ENCODE measurements at regions not wholly inside any gene's neighbourhood (a gene's known extent, or its start where the extent isn't known, plus 50 kb on each side); places are given as distances from the start of the nearest gene placed in this dataset.
"Not testable (repeated sequence)": the region's sequence is repeated elsewhere in the genome, so short reads cannot be mapped to it uniquely, and the experiment has no call there.

DNA sequence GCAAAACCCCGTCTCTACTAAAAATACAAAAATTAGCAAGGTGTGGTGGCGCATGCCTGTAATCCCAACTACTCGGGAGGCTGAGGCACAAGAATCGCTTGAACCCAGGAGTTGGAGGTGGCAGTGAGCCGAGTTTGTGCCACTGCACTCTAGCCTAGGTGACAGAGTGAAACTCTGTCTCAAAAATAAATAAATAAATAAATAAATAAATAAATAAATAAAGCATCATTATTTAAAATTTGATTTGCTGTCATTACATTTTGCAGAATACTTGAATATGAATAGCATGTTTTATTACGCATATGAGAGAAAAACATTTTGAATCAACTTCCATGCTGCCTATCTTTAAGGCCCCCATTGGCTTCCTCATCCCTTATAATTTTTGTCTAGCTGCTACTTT, 53.4 kb upstream of the MED14 start:
- Mint-ChIP-seq H3K9me3 (ENCODE audit: low read depth) (peaks cover 18% of the 10 kb centered on the region), H3K4me1 (ENCODE audit: low read depth) (peaks cover 20% of the 10 kb centered on the region)
- not testable (repeated sequence) for H3K36me3 Mint-ChIP-seq (ENCODE audit: low read depth); DNase-seq (ENCODE audit: low spot score); H3K27me3 Mint-ChIP-seq (ENCODE audit: low read depth); H3K27ac Mint-ChIP-seq (ENCODE audit: unreplicated experiment); H3K4me3 Mint-ChIP-seq (ENCODE audit: unreplicated experiment)

DNA sequence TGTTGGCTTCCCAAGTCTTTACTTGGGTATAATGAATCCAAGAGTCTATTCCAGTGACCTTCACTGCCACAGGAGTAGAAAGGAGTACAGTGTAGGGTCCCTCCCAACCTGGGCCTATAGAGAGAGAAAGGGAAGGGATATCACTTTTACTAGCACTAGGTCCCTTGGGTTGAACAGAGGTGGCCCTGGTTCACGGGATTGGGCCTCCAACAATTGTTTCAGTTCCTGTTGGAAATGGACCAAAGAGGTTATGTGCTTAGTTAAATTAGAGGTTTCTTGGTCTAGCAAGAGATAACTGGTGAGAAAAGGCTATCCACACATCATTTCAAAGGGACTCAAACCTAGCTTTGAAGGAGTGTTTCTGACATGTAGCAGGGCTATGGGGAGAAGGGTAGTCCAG, 57.1 kb upstream of the MED14 start:
- TF ChIP-seq, protein P1, sequence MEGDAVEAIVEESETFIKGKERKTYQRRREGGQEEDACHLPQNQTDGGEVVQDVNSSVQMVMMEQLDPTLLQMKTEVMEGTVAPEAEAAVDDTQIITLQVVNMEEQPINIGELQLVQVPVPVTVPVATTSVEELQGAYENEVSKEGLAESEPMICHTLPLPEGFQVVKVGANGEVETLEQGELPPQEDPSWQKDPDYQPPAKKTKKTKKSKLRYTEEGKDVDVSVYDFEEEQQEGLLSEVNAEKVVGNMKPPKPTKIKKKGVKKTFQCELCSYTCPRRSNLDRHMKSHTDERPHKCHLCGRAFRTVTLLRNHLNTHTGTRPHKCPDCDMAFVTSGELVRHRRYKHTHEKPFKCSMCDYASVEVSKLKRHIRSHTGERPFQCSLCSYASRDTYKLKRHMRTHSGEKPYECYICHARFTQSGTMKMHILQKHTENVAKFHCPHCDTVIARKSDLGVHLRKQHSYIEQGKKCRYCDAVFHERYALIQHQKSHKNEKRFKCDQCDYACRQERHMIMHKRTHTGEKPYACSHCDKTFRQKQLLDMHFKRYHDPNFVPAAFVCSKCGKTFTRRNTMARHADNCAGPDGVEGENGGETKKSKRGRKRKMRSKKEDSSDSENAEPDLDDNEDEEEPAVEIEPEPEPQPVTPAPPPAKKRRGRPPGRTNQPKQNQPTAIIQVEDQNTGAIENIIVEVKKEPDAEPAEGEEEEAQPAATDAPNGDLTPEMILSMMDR (IDR thresholded peaks at IDR 0.05): no peak
- no peak for DNase-seq (ENCODE audit: low spot score)
- Mint-ChIP-seq H3K4me1 (ENCODE audit: low read depth) (peaks cover 21% of the 10 kb centered on the region), H3K9me3 (ENCODE audit: low read depth) (peaks cover 37% of the 10 kb centered on the region), H3K4me3 (ENCODE audit: unreplicated experiment) (no peak overlapping the region), H3K27me3 (ENCODE audit: low read depth) (no peaks in the 10 kb centered on the region), H3K36me3 (ENCODE audit: low read depth) (peaks cover 3% of the 10 kb centered on the region), H3K27ac (ENCODE audit: unreplicated experiment) (no peak overlapping the region)

DNA sequence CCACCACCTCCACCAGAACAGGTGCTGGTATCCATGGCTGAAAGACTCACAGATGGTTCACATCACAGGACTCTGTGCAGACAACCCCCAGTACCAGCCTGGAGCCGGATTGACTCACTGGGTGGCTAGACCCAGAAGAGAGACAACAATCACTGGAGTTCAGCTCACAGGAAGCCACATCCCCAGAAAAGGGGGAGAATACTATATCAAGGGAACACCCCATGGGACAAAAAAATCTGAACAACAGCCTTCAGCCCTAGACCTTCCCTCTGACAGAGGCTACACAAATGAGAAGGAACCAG, 59.4 kb upstream of the MED14 start:
- Mint-ChIP-seq H3K27ac (ENCODE audit: unreplicated experiment) (peak overlapping the region; percentile 95), H3K4me3 (ENCODE audit: unreplicated experiment) (peak overlapping the region; percentile 56), H3K4me1 (ENCODE audit: low read depth) (peaks cover 21% of the 10 kb centered on the region), H3K9me3 (ENCODE audit: low read depth) (peaks cover 45% of the 10 kb centered on the region)
- not testable (repeated sequence) for H3K27me3 Mint-ChIP-seq (ENCODE audit: low read depth); DNase-seq (ENCODE audit: low spot score); H3K36me3 Mint-ChIP-seq (ENCODE audit: low read depth)

DNA sequence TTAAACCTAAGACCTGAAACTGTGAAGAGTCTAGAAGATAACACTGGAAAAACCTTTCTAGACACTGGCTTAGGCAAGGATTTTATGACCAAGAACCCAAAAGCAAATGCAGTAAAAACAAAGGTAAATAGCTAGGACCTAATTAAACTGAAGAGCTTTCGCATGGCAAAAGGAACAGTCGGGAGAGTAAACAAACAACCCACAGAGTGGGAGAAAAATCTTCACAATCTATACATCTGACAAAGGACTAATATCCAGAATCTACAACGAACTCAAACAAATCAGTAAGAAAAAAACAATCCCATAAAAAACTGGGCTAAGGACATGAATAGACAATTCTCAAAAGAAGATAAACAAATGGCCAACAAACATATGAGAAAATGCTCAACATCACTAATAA, 64.4 kb upstream of the MED14 start:
- H3K36me3 Mint-ChIP-seq (ENCODE audit: low read depth); H3K4me3 Mint-ChIP-seq (ENCODE audit: unreplicated experiment); DNase-seq (ENCODE audit: low spot score); H3K27ac Mint-ChIP-seq (ENCODE audit: unreplicated experiment); H3K27me3 Mint-ChIP-seq (ENCODE audit: low read depth); H3K4me1 Mint-ChIP-seq (ENCODE audit: low read depth): not testable (repeated sequence)
- H3K9me3 Mint-ChIP-seq (ENCODE audit: low read depth): peaks cover 54% of the 10 kb centered on the region

DNA sequence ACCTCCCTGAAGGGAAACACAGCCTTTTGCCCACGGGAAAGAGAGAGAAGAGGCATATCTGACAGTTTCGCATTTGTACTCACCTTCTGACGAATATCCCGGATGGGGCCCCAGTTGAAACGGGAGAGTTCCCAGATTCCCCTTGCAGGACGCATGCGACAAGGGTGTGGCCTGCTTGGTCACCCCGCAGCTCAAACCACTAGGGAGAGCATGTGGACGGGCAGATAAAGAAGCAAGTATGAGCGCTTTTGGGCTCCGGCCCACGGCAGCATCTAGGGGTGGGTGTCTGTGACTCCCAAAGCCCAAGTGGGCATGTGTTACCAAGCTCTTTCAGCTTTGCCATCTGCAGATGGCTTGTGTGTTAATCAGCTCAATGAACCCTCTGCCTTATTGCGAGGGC, 70.1 kb upstream of the MED14 start:
- DNase-seq (ENCODE audit: low spot score): no peak
- H3K36me3 Mint-ChIP-seq (ENCODE audit: low read depth): no peaks in the 10 kb centered on the region

DNA sequence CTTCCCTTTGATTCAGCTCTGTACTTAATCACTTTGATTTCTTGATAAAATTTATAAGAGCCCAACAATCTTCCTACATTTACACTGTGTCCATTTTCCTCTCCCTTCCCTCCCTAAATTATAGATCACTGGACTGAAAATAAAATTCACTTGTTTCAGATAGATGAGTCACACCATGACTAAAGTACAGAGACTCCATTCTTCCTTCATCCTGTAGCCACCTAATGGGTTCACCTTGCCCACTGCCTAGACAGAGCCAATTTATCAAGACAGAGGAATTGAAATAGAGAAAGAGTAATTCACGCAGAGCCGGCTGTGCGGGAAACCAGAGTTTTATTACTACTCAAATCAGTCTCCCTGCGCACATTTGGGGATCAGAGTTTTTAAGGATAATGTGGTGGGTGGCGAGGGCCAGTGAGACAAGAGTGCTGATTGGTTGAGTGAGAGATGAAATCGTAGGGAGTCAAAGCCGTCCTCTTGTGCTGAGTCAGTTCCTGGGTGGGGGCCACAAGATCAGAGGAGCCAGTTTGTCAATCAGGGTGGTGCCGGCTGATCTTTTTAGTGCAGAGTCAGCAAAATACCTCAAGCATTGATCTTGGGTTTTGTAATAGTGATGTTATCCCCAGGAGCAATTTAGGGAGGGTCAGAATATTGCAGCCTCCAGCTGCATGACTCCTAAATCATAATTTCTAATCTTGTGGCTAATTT, 71.3 kb upstream of the MED14 start:
- TF ChIP-seq, protein P1 (IDR thresholded peaks at IDR 0.05): no peak
- DNase-seq (ENCODE audit: low spot score): no peak
- H3K4me3 Mint-ChIP-seq (ENCODE audit: unreplicated experiment): no peak overlapping the region
- H3K36me3 Mint-ChIP-seq (ENCODE audit: low read depth): no peaks in the 10 kb centered on the region
- H3K27me3 Mint-ChIP-seq (ENCODE audit: low read depth): no peaks in the 10 kb centered on the region
- H3K4me1 Mint-ChIP-seq (ENCODE audit: low read depth): no peaks in the 10 kb centered on the region
- peaks cover 11% of the 10 kb centered on the region for H3K9me3 Mint-ChIP-seq (ENCODE audit: low read depth)
- H3K27ac Mint-ChIP-seq (ENCODE audit: unreplicated experiment): no peak overlapping the region

More for the DNA sequence above, 70.1 kb upstream of the MED14 start:
- TF ChIP-seq, protein P1 (IDR thresholded peaks at IDR 0.05): no peak
- H3K9me3 Mint-ChIP-seq (ENCODE audit: low read depth): peaks cover 16% of the 10 kb centered on the region
- no peaks in the 10 kb centered on the region for H3K27me3 Mint-ChIP-seq (ENCODE audit: low read depth)
- H3K4me1 Mint-ChIP-seq (ENCODE audit: low read depth): no peaks in the 10 kb centered on the region
- H3K4me3 Mint-ChIP-seq (ENCODE audit: unreplicated experiment): no peak overlapping the region
- H3K27ac Mint-ChIP-seq (ENCODE audit: unreplicated experiment): no peak overlapping the region

DNA sequence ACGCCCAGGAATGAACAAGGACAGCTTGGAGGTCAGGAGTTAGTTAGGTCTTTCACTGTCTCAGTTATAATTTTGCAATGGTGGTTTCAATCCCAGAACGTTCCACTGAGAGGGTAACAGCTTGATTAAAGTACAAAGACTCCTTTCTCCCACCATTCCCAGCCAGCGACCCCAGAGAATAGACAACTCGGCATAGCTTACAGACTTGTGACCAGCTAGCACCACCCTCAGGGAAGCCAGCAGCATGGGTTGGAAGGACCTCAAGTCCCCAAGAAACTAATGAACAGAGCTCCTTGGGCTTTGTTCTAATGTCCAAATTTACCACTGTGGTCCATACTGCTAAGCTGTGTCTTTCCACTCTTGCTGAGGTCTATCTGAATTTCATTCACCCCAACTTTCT, 72.0 kb upstream of the MED14 start:
- Mint-ChIP-seq H3K4me3 (ENCODE audit: unreplicated experiment) (no peak overlapping the region), H3K36me3 (ENCODE audit: low read depth) (no peaks in the 10 kb centered on the region), H3K27ac (ENCODE audit: unreplicated experiment) (no peak overlapping the region), H3K9me3 (ENCODE audit: low read depth) (peaks cover 11% of the 10 kb centered on the region), H3K27me3 (ENCODE audit: low read depth) (no peaks in the 10 kb centered on the region), H3K4me1 (ENCODE audit: low read depth) (no peaks in the 10 kb centered on the region)
- no peak for DNase-seq (ENCODE audit: low spot score)
- TF ChIP-seq, protein P1 (IDR thresholded peaks at IDR 0.05): no peak

Data from chondrocyte (in vitro differentiated cells).